ENCODE measurements at regions not wholly inside any gene's neighbourhood (a gene's known extent, or its start where the extent isn't known, plus 50 kb on each side); places are given as distances from the start of the nearest gene placed in this dataset.

DNA sequence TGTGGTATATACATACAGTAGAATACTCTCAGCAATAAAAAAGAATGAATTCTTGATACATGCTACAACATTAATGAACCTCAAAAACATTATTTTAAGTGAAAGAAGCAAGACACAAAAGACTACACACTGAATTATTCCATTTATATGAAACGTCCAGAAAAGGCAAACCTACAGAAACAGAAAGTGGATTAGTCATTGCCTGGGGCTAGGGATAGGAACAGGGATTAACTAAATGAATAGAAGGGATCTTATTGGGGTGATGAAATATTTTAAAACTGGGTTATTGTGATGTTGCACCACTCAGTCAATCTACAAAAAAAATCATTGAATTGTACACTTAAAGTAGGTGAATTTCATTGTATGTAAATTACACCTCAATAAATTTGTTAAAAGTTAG is 326.7 kb downstream of the PIK3R1 start:
- no peaks in the 10 kb centered on the region for H3K27me3 ChIP-seq (ENCODE audit: control insufficient read depth, insufficient read depth, low read length)
- intact Hi-C loops (cut with DNase I) = no loop called here
- DNase-seq (no peak), FAIRE-seq (no peak)
- TF ChIP-seq, protein P1, sequence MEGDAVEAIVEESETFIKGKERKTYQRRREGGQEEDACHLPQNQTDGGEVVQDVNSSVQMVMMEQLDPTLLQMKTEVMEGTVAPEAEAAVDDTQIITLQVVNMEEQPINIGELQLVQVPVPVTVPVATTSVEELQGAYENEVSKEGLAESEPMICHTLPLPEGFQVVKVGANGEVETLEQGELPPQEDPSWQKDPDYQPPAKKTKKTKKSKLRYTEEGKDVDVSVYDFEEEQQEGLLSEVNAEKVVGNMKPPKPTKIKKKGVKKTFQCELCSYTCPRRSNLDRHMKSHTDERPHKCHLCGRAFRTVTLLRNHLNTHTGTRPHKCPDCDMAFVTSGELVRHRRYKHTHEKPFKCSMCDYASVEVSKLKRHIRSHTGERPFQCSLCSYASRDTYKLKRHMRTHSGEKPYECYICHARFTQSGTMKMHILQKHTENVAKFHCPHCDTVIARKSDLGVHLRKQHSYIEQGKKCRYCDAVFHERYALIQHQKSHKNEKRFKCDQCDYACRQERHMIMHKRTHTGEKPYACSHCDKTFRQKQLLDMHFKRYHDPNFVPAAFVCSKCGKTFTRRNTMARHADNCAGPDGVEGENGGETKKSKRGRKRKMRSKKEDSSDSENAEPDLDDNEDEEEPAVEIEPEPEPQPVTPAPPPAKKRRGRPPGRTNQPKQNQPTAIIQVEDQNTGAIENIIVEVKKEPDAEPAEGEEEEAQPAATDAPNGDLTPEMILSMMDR (IDR thresholded peaks at IDR 0.05; ENCODE audit: borderline replicate concordance, extremely low read depth, insufficient read depth) = no peak
- no peak overlapping the region for H3K9ac ChIP-seq (ENCODE audit: low read length in 3 of 3)
- H3K36me3 ChIP-seq (ENCODE audit: control insufficient read depth in 2 of 3, insufficient read depth in 3 of 3, low read length in 3 of 3) = no peaks in the 10 kb centered on the region
- H3K27ac ChIP-seq (ENCODE audit: low read depth in 2 of 2, low read length in 2 of 2) = no peak overlapping the region
- H3K9me3 ChIP-seq (ENCODE audit: control insufficient read depth in 2 of 3, insufficient read depth in 1 of 3, low read length in 3 of 3) = no peaks in the 10 kb centered on the region
- H3K4me3 ChIP-seq (ENCODE audit: low read length in 3 of 3) = no peak overlapping the region
- peaks cover 0 to 9% (median 2%) of the 10 kb centered on the region in 3 donors for H3K4me1 ChIP-seq (ENCODE audit: control insufficient read depth in 2 of 3, insufficient read depth in 2 of 3, low read depth in 1 of 3, low read length in 3 of 3)

DNA sequence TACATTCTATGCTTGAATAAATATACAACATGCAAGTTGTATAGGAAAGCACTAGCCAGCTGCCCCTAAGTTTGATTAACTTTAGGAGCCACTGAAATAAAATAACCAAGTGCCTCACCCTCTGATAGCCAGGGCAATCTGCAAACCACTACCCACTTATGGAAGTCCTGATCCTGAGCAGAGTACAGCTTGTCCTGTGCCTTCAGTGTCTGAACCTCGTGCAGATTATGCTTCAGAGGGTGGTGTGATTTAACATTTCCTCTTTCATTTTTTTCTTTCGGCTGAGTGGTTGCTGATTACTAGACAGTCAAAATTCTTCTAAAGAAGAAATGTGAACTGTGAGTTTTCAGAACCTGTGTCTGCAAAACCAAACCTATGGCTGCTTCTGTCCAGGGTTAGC is 327.7 kb downstream of the PIK3R1 start:
- TF ChIP-seq, protein P1 (IDR thresholded peaks at IDR 0.05; ENCODE audit: borderline replicate concordance, extremely low read depth, insufficient read depth) = no peak
- Histone ChIP-seq H3K27ac (ENCODE audit: low read depth in 2 of 2, low read length in 2 of 2) (no peak overlapping the region), H3K4me1 (ENCODE audit: control insufficient read depth in 2 of 3, insufficient read depth in 2 of 3, low read depth in 1 of 3, low read length in 3 of 3) (peaks cover 0 to 9% (median 2%) of the 10 kb centered on the region in 3 donors), H3K4me3 (ENCODE audit: low read length in 3 of 3) (no peak overlapping the region), H3K9ac (ENCODE audit: low read length in 3 of 3) (no peak overlapping the region), H3K36me3 (ENCODE audit: control insufficient read depth in 2 of 3, insufficient read depth in 3 of 3, low read length in 3 of 3) (no peaks in the 10 kb centered on the region), H3K27me3 (ENCODE audit: control insufficient read depth, insufficient read depth, low read length) (no peaks in the 10 kb centered on the region), H3K9me3 (ENCODE audit: control insufficient read depth in 2 of 3, insufficient read depth in 1 of 3, low read length in 3 of 3) (no peaks in the 10 kb centered on the region)
- FAIRE-seq (no peak), DNase-seq (no peak)
- intact Hi-C loops (cut with DNase I) = no loop called here

DNA sequence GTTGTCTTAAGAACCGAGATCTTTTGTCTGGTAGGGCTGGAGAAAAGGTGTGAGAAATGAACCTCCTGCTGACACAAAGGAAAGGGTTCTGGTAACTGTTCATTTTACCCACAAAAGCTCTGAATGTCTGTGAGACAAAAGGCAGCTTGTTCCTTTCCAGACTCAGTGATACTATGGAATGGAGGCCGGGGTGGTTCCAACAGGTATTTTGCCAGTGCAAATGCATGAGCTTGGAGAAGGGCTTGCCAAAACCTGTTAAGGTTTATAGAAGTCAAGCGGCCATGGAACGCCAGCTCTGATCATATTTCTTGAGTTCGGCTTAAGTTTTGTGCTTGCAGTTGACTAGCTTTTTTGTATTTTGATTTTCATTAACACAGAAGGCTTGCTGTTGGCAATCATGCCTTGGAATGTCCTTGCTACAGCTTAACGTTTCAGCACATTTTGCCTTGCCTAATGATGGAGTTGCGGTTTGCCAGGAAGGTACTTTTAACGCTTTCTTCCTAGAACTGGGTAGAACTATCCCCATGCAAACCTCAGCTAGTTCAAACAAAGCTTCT is 328.6 kb downstream of the PIK3R1 start:
- no peaks in the 10 kb centered on the region for H3K9me3 ChIP-seq (ENCODE audit: control insufficient read depth in 2 of 3, insufficient read depth in 1 of 3, low read length in 3 of 3)
- intact Hi-C loops (cut with DNase I) = no loop called here
- FAIRE-seq (no peak), DNase-seq (no peak)
- peak overlapping the region; percentile 70 to 77 for H3K27ac ChIP-seq (ENCODE audit: low read depth in 2 of 2, low read length in 2 of 2)
- no peak overlapping the region for H3K4me3 ChIP-seq (ENCODE audit: low read length in 3 of 3)
- peaks cover 0 to 10% (median 2%) of the 10 kb centered on the region in 3 donors for H3K4me1 ChIP-seq (ENCODE audit: control insufficient read depth in 2 of 3, insufficient read depth in 2 of 3, low read depth in 1 of 3, low read length in 3 of 3)
- H3K27me3 ChIP-seq (ENCODE audit: control insufficient read depth, insufficient read depth, low read length) = no peaks in the 10 kb centered on the region
- peak overlapping the region in 1 of 3 donors; percentile 38 for H3K9ac ChIP-seq (ENCODE audit: low read length in 3 of 3)
- H3K36me3 ChIP-seq (ENCODE audit: control insufficient read depth in 2 of 3, insufficient read depth in 3 of 3, low read length in 3 of 3) = no peaks in the 10 kb centered on the region
- TF ChIP-seq, protein P1 (IDR thresholded peaks at IDR 0.05; ENCODE audit: borderline replicate concordance, extremely low read depth, insufficient read depth) = no peak

All from kidney (tissue), 13 donors.